ENCODE measurements at regions not wholly inside any gene's neighbourhood (a gene's known extent, or its start where the extent isn't known, plus 50 kb on each side); places are given as distances from the start of the nearest gene placed in this dataset.
"Not testable (repeated sequence)": the region's sequence is repeated elsewhere in the genome, so short reads cannot be mapped to it uniquely, and the experiment has no call there.

DNA sequence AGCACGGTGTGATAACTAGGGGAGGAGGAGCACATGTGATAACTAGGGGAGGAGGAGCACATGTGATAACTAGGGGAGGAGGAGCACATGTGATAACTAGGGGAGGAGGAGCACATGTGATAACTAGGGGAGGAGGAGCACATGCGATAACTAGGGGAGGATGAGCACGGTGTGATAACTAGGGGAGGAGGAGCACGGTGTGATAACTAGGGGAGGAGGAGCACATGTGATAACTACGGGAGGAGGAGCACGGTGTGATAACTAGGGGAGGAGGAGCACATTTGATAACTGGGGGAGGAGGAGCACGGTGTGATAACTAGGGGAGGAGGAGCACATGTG lies 85.7 kb downstream of the DACT2 start:
- not testable (repeated sequence) for H3K36me3 Mint-ChIP-seq (ENCODE audit: low read depth); H3K4me3 Mint-ChIP-seq; H3K9me3 Mint-ChIP-seq; H3K4me1 Mint-ChIP-seq; ATAC-seq (replicated peaks); H3K27me3 Mint-ChIP-seq; H3K27ac Mint-ChIP-seq

DNA sequence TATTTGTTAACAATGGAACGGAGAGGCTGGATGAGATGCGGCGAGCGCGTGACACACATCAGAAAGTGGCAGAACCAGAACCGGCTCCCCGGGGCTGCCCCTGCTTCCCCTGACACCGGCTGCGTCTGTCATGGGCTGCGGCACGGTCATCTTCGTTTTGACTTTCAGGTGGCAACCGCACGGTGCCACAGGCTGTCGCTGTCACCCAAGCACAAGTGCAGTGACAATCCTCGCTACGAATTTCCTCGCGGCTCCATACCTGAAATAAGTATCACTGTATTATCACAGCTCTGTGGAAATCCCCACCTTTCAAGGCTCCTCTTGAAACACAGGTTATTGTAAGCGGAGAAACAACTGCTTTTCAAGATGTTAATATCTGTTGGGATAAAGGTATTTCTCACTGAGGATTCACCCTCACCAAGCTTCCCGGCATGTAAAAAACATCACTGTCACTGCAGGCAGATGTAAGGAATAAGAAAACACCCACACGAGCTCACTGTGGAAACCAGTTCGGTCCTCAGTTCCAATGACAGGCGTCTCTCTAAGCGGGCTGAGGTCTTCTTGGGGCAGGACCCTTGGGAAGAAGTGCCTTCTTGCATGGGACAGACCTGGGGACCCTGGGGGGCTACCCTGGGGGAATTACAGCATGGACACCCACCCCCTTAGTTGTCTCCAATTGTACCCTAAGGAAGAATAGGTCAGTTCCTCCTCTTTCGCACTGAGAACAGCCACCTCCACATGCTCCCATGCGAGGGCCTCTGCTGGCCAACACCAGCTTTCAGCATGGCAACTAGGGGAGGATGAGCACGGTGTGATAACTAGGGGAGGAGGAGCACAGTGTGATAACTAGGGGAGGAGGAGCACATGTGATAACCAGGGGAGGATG lies 86.3 kb downstream of the DACT2 start:
- Mint-ChIP-seq H3K9me3 (no peaks in the 10 kb centered on the region), H3K4me3 (no peak overlapping the region), H3K36me3 (ENCODE audit: low read depth) (no peaks in the 10 kb centered on the region), H3K4me1 (peaks cover 2% of the 10 kb centered on the region), H3K27ac (no peak overlapping the region), H3K27me3 (peaks cover 4% of the 10 kb centered on the region)
- no peak for ATAC-seq (replicated peaks)

DNA sequence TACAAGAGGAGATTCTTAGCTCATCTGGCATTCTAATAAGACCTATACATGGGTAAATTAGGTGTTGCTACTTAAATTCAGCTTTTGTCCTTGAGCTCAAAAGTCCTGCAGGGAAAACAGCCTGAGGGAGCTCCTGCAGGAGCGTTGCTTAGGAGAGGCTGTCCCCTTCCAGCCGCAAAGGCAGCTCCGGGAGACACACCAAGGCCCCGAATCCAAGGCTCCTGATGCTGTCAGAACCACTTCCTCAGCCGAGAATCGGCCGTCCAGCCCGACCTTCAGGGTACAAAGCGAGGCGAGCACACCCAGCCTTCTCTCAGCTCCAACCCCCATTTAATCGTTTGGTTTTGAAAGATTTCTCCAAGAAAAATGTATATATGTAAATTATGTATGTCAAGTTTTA lies 87.0 kb downstream of the DACT2 start:
- H3K36me3 Mint-ChIP-seq (ENCODE audit: low read depth) = no peaks in the 10 kb centered on the region
- H3K4me1 Mint-ChIP-seq = no peaks in the 10 kb centered on the region
- H3K27me3 Mint-ChIP-seq = peaks cover 4% of the 10 kb centered on the region
- no peak for ATAC-seq (replicated peaks)
- H3K9me3 Mint-ChIP-seq = no peaks in the 10 kb centered on the region
- H3K27ac Mint-ChIP-seq = no peak overlapping the region
- H3K4me3 Mint-ChIP-seq = no peak overlapping the region

DNA sequence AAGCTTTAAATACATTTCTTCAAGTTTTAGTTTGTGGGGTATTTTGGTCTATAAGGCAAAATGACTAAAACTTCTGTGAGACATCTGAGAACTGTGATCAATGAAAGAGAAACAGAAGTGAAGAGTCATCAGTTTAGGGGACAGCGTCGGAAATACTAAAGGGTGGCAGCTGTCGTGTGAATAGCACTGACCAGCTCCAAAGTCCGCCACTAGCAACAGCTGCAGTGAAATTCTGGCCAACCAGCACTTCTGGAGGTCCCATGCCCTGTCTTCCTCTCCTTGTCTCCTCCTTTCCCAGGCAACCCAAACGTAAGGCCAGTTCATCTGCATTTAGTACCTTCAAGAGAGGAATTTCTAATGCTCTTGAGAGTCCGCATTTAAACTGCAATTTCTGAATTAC lies 87.5 kb downstream of the DACT2 start:
- ATAC-seq (replicated peaks) = no peak
- no peaks in the 10 kb centered on the region for H3K4me1 Mint-ChIP-seq
- no peaks in the 10 kb centered on the region for H3K36me3 Mint-ChIP-seq (ENCODE audit: low read depth)
- H3K9me3 Mint-ChIP-seq = no peaks in the 10 kb centered on the region
- no peak overlapping the region for H3K27ac Mint-ChIP-seq
- peaks cover 4% of the 10 kb centered on the region for H3K27me3 Mint-ChIP-seq
- no peak overlapping the region for H3K4me3 Mint-ChIP-seq

DNA sequence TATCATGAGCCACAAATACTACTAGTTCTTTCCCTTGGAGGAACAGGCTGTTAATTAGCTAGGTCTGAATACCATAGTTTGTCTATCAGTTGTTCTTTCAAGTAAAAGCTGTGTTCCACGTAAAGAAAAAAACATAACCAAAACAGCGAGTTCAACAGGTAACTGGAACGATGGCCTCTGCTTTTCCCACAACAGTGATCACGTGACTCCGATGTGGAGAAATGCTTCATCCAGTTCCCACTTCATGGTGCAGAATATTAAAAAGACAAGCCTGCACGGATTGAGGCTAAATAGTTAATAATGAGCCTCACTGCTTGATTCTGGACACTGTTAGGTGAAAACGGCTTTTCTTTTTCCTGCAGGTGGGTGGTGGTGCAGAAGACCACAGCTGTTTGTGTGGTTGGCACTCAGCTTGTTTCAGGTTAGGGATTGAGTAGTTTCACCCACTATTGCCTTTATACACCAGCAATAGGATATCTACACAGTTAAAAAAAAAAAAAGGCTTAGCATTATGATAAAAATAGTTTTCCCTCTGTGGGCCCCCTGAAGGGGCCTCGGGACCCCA lies 88.1 kb downstream of the DACT2 start:
- Mint-ChIP-seq H3K4me1 (no peaks in the 10 kb centered on the region), H3K36me3 (ENCODE audit: low read depth) (no peaks in the 10 kb centered on the region), H3K9me3 (no peaks in the 10 kb centered on the region), H3K27ac (no peak overlapping the region), H3K4me3 (no peak overlapping the region), H3K27me3 (peaks cover 7% of the 10 kb centered on the region)
- no peak for ATAC-seq (replicated peaks)

DNA sequence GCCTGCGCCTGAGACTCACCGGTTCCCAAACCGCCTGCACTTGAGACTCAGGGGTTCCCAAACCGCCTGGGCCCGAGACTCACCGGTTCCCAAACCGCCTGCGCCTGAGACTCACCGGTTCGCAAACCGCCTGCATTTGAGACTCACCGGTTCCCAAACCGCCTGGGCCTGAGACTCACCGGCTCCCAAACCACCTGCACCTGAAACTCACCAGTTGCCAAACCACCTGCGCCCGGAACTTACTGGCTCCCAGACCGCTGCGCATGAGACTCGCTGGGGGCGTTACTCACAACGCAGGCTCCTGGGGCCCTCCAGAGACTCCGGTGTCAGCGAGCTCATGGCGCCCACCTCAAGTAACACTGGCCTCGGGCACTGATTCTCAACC lies 90.2 kb downstream of the DACT2 start:
- peaks cover 12% of the 10 kb centered on the region for H3K27me3 Mint-ChIP-seq
- H3K4me3 Mint-ChIP-seq = no peak overlapping the region
- no peak overlapping the region for H3K27ac Mint-ChIP-seq
- H3K36me3 Mint-ChIP-seq (ENCODE audit: low read depth) = no peaks in the 10 kb centered on the region
- no peak for ATAC-seq (replicated peaks)
- no peaks in the 10 kb centered on the region for H3K9me3 Mint-ChIP-seq
- no peaks in the 10 kb centered on the region for H3K4me1 Mint-ChIP-seq

DNA sequence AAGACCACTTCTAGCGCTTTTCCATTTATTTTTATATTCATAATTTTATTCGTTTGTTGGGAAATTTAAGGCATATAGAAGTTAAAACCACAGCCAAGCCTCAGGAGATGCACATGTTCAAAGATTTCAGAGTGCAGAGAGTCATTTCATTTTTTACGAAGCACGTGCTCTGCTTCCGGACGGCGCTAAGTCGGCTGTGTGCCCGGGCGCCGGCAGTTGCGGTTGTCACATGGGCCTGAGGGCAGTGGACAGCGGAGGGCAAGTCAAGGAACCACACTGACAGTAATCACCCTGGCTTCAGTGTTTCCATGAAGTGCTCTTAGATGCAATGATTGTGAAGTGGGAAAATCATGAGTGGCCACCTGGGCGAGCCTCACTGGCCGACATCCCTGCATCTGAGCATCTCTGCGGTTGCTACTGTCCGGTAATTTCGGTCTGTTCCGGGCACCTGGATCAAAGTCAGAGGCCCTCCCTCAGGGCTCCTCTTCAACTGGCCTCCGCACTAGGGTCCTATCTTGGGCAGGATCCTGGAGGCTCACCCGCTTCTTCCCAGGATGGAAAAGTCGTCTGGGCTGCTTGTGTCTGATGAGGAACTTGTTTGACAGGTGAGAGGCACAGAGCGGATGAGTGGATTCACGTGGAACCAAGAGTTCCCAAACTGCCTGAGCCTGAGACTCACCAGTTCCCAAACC lies 90.8 kb downstream of the DACT2 start:
- Mint-ChIP-seq H3K36me3 (ENCODE audit: low read depth) (no peaks in the 10 kb centered on the region), H3K27ac (no peak overlapping the region), H3K9me3 (no peaks in the 10 kb centered on the region), H3K4me3 (no peak overlapping the region), H3K27me3 (peaks cover 14% of the 10 kb centered on the region), H3K4me1 (no peaks in the 10 kb centered on the region)
- no peak for ATAC-seq (replicated peaks)

DNA sequence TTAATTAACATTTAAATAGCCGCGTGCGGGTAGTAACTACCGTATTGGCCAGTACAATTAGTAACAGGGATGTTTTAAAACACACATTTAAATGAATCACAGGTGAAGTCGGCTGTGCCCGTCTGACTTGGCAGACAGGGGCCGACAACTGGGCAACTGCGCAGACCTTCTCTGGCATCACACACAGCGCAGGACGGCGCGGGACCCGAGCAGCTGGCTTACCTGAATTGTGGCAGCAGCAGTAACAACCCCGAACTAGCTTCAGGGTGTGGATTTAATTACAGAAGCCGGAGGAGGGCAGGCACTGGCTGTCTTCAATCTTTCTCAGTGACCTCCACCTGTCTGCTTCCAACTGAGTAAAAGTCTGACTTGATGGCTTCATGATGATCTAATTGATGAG lies 91.7 kb downstream of the DACT2 start:
- no peaks in the 10 kb centered on the region for H3K9me3 Mint-ChIP-seq
- H3K36me3 Mint-ChIP-seq (ENCODE audit: low read depth) = no peaks in the 10 kb centered on the region
- peaks cover 17% of the 10 kb centered on the region for H3K27me3 Mint-ChIP-seq
- H3K27ac Mint-ChIP-seq = no peak overlapping the region
- no peak for ATAC-seq (replicated peaks)
- no peaks in the 10 kb centered on the region for H3K4me1 Mint-ChIP-seq
- no peak overlapping the region for H3K4me3 Mint-ChIP-seq

DNA sequence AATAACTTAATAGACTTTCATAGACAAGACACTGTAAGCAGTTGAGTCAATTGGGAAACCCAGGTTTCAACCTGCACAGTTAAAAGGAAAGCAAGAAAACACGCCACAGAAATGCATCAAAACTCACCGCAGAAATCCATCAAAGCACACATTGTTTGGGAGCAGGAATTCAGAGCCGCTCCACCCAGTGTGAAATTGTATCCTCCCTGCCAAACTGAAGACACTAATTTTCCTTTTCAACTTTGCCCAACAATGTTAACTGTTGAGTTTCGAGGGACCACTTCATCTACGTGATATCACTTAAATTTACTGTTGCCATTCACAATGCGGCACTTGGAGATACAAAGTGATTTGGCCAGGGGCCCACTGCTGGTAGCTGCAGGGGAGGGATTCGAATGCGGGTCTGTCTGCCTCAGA lies 92.7 kb downstream of the DACT2 start:
- Mint-ChIP-seq H3K27ac (no peak overlapping the region), H3K27me3 (peaks cover 17% of the 10 kb centered on the region), H3K36me3 (ENCODE audit: low read depth) (no peaks in the 10 kb centered on the region), H3K9me3 (no peaks in the 10 kb centered on the region), H3K4me3 (no peak overlapping the region), H3K4me1 (no peaks in the 10 kb centered on the region)
- peak; percentile 60 for ATAC-seq (replicated peaks)

DNA sequence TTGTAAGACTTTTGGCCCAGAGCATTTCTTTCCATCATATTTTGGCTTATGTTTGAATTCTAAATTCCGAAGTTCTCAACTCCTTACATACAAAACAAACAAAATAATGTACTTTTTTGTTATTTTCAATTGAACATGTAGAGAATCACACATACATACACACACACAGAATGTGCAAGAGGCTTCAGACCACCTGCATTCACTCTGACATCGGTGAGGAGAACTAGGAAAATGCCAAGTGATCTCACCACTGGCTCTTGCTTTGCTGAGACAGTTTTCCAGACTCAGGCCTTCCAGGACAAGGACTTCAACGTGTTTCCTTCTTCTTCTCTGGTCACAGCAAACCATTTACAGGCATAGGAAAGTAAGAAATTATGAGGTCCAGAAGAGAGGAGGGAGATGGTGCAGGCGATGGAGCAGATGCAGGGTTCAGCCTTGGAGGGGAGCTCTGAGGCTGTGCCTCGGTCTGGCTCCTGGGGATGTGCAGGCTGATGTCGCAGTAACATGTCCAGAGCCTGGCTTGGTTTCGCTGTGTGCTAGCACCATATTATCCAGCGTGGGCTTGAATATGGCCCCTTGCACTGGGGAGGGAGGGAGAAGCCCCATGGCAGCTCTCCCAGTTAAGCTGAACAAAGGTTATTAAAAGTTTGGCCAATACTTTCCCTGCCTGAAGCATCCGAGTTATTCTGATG lies 93.4 kb downstream of the DACT2 start:
- no peak for ATAC-seq (replicated peaks)
- no peak overlapping the region for H3K27ac Mint-ChIP-seq

DNA sequence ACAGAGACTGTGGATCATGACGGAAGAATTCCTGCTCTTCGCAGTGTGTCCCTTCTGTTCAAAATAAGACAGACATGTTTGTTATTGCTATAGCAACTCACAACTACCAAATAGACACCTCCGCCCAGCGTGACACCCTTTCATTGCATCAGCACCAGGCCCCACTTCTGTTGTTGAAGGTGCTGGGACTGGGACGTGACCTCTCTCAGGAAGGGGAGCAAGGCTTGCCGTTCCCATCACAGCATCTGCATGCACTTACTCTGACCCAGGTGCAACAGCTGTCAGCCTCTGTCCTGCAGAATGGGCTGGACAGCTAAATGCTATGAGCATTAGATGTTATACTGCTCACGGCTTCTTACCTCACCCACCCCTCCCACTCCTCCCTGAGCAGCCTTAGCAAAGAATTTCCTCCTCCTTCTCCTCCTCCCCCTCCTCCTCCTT lies 94.1 kb downstream of the DACT2 start:
- H3K9me3 Mint-ChIP-seq = no peaks in the 10 kb centered on the region
- peaks cover 13% of the 10 kb centered on the region for H3K27me3 Mint-ChIP-seq
- no peaks in the 10 kb centered on the region for H3K36me3 Mint-ChIP-seq (ENCODE audit: low read depth)
- ATAC-seq (replicated peaks) = no peak
- no peak overlapping the region for H3K4me3 Mint-ChIP-seq
- H3K27ac Mint-ChIP-seq = no peak overlapping the region
- H3K4me1 Mint-ChIP-seq = no peaks in the 10 kb centered on the region

More for the DNA sequence above, 93.4 kb downstream of the DACT2 start:
- Mint-ChIP-seq H3K27me3 (peaks cover 17% of the 10 kb centered on the region), H3K4me1 (no peaks in the 10 kb centered on the region), H3K4me3 (no peak overlapping the region), H3K9me3 (no peaks in the 10 kb centered on the region), H3K36me3 (ENCODE audit: low read depth) (no peaks in the 10 kb centered on the region)

DNA sequence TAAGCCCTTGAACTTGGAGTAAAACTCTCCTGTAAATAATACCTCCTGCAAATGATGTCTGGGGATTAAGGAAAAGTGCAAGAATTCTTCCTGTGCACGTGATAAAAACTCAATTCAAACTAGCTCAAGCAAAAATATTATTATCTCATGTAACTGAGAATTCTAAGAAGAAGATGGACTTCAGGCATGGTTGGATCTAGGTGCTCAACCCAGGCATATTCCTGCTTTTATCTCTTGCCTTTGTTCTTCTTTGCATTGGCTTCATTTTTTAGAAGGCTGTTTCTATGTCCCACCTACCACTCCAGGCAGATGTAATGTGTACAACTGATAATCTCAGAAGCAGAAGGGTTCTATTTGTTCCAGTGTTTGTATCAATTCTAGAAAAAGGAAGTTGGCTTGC lies 95.8 kb downstream of the DACT2 start:
- no peaks in the 10 kb centered on the region for H3K36me3 Mint-ChIP-seq (ENCODE audit: low read depth)
- ATAC-seq (replicated peaks) = no peak
- peaks cover 13% of the 10 kb centered on the region for H3K27me3 Mint-ChIP-seq
- H3K27ac Mint-ChIP-seq = no peak overlapping the region
- H3K4me1 Mint-ChIP-seq = no peaks in the 10 kb centered on the region
- H3K4me3 Mint-ChIP-seq = no peak overlapping the region
- no peaks in the 10 kb centered on the region for H3K9me3 Mint-ChIP-seq

DNA sequence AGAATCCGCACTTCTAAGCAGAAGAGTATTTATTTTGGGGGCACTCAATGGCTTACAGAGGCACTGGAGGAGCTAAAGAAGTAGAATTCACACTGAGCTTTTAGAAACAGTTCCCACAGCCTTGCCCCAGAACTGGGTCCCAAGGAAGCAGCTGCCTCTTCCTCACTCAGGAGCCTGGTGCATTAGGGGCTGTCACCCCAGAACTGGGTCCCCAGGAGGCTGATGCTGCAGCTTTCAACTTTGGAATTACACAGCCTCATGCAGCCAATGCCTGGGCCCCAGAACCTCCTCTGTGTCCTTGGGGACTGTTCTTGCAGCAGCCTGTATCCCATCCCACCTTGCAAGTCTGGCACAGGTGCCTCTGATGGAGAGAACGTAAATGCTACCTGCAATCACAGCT lies 96.4 kb downstream of the DACT2 start:
- no peak overlapping the region for H3K27ac Mint-ChIP-seq
- H3K4me3 Mint-ChIP-seq = no peak overlapping the region
- no peaks in the 10 kb centered on the region for H3K9me3 Mint-ChIP-seq
- H3K36me3 Mint-ChIP-seq (ENCODE audit: low read depth) = no peaks in the 10 kb centered on the region
- no peaks in the 10 kb centered on the region for H3K4me1 Mint-ChIP-seq
- peaks cover 13% of the 10 kb centered on the region for H3K27me3 Mint-ChIP-seq
- ATAC-seq (replicated peaks) = no peak

DNA sequence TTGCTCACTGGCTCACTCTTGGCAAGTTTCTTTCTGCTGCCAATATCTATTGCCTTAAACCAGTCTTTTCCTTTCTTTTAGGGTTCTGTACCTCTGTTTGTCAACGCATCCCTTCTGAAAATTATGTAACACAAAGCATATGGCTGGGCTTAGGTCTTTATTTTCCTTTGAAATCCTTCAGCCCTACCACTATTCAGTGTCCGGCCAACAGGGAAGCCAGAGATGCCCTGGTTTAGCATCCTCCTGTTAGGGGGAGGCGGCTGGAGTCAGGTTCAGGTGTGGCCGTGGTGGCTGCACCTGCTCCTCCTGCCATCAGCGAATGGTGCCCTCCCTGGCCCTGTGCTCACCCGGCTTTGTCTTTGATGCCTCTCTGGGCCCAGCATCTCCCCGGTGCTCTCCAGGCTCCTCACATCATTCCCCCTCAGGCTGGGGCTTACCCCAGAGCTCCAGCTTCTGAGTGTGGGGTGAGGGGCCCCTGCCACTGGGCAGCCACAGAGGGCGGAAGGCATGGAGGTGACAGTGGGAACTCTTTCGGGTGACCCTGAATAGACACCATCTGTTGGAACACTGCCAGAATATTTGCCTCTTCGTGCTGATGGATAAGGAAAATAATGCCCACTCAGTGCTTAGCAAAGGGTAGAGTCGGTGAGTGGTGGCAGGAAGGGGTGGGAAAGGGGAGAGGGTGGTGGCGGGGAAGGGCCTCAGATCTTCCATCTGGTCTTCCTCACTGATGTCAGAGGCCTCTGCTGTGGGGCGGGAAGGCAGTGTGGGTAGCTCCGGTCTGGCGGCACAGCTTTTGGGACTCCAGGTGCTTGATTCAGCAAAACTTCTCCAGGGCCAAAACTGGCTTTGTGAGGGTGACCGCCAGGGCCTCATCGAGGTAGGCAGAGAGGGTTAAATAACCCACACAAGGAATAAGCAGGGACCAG lies 97.2 kb downstream of the DACT2 start:
- Mint-ChIP-seq H3K4me1 (no peaks in the 10 kb centered on the region), H3K4me3 (no peak overlapping the region)

More for the DNA sequence above, 97.2 kb downstream of the DACT2 start:
- Mint-ChIP-seq H3K36me3 (ENCODE audit: low read depth) (no peaks in the 10 kb centered on the region), H3K9me3 (no peaks in the 10 kb centered on the region), H3K27me3 (peaks cover 13% of the 10 kb centered on the region), H3K27ac (no peak overlapping the region)
- ATAC-seq (replicated peaks) = no peak
